LHCN-M2 (cell line): ENCODE measurements at regions not wholly inside any gene's neighbourhood (a gene's known extent, or its start where the extent isn't known, plus 50 kb on each side); places are given as distances from the start of the nearest gene placed in this dataset.

ENCODE experiments used
- DNase-seq: peaks from one replicate; pipeline ENCODE4 v3.0.0-alpha.2; 2012; ENCODE audit warnings: low read depth

DNA sequence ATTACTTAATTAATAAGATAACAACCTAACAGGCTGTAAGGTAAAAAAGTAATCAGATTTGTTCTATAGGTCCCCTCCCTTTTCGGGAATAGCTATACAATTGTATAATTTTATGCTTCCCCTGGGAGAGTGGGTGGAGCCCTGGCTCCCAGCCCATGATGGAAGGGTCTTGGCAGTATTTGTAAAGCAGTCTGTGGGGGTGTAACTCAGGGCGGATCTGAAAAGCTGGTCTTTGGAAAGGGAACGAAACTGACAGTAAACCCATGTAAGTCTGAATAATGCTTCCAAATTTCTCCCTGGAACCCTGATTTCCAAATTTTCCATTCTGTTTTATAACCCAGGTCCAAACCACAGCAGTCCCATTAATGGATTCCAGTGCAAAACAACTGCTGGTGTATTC, 110.4 kb downstream of the DAD1 start:
- DNase-seq = no peak

DNA sequence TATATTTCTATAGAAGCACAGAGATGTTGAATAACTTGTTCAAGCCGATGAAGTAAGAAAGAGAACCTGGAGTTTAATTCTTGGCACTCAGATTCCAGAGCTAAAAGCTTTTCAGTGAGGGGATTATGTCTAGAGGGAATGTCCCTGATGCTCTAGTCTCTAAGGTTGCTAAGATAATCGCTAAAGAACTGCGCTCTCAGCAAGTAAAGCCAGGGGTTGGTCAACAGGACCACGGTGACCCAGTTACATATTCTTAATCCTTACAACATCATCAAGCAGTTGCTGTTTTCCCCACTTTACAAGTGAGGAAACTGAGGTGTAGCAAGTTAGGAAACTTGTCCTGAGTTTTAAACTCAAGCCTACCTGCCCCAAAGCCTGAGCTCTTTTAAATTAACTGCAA, 110.8 kb downstream of the DAD1 start:
- DNase-seq = no peak

DNA sequence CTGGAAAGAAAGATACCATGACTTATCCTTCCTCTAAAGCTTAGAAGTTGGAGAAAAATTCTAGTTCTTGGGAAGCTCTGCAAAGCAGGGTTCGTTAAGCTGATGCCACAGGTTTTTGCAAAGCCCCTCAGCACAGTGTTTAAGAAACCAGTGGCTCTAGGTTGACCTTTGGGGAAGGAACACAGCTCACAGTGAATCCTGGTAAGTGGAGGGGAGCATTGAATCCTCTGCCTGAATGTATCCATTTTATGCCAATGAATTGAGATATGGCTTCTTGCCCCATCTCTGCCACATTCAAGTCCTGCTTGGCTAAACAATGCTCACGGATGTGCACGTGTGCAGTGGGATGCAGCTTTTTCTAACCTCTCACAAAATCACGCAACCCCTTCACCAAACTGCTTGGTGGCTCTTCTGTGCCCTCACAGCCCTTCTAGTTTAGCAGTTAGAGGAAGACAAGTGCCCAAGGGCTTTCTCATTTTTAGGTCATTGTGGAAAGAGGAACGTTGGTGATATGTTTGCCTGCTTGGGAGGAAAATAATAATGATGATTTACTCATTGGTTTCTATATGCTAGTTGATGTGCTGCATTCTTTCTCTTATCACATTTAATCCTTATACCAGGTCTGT, 111.3 kb downstream of the DAD1 start:
- DNase-seq = no peak

DNA sequence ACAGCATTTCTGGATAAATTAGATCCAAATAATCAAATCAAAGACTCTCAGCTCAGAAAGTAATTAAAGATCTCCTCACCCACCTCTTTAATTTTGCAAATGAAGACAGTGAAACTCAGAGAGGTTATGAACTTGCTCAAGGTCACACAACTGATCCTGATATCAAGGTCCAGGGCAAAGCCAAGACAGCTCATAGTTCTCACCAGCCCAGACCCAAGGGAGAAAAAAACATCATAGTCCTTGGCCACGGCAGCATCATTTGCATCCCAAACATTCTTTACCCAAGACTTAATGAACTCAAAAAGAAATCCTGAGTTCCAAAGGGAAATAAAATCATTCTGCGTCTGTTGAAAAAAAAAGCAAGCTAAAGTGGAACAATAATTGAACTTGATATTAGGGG, 112.1 kb downstream of the DAD1 start:
- no peak for DNase-seq

DNA sequence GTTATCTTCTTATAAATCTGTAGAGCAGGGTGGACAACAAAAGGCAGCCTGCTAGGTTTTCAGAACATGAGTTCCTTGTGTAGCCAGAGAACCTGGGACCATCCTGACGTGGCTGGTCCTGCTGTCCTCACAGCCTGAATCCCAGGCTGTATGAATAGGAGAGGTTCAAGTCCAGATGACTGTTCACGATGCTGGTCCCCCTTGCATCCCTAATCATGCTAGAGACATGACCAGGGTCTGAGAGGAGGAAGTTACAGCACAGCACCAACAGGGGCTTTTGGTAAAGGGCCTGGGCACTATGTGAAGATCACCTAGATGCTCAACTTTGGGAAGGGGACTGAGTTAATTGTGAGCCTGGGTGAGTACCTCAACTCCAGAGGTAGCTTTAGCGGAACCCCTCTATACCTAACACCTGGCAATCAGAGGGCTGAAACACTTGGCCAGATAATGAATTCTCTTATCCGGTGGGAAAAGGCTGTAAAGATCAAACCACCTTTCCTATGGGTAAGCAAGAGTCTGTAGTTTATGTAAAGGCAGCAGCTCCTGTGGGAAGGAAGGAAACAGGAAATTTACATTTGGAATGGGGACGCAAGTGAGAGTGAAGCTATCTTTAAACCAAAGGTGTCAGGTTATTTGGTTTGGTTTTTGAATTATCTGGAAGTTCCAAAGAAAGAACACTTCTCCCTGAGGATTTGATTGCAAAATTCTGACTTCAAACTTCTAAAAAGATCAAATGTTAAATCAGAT, 112.8 kb downstream of the DAD1 start:
- no peak for DNase-seq

DNA sequence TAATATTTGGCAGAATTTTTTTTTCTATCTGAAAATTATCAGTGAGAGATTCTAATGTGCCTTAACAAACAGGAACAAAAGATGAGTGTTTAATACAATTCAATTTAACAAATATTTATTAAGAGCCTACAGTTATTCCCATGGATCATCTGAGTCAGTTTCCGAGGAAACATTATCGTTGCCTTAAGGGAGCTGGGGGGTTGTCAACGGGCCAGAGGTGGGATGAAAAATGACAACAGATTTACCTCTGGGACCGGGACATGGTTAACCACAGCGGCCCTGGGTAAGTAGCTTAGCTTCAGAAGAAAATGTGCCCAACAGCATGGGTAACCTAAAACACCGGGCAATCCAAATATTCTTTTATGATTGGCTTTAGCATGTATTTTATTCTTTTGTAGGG, 113.6 kb downstream of the DAD1 start:
- DNase-seq = no peak

DNA sequence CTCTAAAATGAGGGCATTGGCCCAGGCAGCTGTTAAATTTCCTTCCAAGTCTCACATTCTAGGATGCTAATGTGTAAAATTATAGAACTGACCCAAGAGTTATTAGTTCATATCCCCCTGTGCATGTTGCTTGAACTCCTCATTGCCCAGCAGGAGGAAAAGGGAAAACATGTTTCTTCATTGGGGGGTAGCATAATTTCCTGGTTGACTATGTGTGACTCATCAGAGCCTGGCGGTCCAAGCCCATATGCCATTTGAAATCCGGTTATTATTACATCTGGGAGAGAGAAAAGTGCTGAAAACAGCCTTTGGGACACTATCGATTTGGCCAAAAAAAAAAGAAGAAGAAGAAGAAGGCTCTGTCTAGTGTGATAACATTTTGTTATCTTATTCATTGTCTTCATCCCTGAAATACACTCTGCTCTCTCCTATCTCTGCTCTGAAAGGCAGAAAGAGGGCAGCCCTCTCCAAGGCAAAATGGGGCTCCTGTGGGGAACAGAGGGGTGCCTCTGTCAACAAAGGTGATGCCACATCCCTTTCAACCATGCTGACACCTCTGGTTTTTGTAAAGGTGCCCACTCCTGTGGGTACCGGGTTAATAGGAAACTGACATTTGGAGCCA, 114.2 kb downstream of the DAD1 start:
- DNase-seq = peak; percentile 21

DNA sequence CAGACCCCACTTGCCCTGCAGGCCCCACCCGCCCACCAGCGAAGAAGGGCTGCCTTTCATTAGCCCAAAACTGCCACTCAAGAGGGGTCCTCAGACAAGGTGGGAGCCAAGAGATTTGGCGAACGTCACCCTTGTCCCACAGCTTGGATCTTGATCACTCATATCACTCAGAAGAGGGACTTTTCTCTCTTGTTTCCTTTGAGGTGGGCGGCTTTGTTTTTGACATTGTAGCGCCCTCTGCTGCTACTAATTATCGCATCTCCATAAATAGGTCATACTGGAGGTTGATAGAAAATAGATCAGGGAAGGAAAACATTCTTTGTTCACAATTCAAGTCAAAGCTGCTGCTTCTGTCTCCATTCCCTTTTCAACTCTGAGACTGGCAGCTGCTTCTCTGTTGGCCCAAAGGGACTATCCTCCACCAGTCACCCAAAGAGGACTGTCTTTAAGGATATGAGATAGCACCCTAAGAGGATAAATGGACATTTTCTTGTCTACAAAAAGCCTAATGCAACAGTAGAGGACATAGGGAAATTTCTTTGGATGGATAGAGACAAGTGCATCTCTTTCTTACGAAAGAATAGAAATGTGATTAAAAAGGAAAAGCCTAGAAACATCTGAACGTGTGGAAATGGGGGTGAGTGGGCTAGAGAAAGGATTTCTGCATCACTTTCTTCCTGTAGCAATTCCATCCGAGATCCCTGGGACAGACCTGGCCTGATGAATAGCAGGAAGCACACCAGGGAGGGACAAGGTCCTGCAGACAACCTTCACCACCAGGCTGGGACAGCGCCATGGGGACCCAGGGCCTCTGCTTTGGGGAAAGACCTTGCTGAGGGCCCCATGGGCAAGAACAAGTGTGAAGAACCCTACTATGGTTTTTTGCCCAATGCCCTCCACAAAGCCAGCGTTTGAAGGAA, 115.8 kb downstream of the DAD1 start:
- peak; percentile 43 for DNase-seq

DNA sequence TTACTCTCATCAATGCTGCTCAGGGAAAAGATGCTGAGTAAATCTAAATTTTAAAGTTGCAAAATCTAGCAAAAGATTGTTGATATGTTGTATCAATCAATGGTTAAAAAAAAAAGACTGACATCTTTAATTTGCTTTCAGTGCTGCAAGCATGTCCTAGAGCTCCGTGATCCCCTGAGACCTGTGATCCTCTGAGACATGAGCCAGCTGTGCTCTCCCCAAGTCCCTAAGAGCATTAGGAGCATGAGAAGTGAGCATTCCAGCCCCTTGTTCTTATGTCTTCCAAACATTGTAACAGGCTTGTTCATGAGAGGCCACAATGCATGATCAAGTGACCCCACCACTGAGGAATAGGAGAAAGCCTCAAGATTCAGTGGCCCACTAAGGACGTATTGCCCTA, 116.6 kb downstream of the DAD1 start:
- DNase-seq = no peak

DNA sequence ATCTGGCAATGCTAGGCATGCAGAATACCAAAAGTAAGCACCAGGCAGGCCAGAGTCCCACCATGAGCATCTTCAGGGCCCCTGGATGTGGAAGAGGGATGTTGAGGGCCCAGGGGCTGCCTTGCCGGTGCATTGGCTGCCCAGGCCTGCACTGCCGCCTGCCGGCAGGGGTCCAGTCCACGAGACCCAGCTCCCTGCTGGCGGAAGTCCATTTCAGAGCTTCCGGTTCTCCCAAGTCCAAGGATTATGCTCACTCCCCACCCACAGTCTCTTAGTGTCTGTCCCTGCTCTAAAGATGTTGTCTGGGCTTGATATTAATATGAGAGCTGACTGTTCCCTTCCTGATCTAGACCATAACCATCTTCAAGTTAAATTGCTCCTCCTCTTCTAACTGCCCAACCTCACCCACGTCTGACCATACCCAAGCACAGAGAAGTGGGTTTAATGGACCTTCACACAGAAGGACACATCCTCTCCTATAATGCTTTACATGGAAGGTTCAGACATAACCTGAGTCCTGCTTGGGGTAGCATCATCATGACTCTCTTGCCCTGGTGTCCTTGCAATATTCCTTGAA, 117.4 kb downstream of the DAD1 start:
- peak; percentile 39 for DNase-seq

DNA sequence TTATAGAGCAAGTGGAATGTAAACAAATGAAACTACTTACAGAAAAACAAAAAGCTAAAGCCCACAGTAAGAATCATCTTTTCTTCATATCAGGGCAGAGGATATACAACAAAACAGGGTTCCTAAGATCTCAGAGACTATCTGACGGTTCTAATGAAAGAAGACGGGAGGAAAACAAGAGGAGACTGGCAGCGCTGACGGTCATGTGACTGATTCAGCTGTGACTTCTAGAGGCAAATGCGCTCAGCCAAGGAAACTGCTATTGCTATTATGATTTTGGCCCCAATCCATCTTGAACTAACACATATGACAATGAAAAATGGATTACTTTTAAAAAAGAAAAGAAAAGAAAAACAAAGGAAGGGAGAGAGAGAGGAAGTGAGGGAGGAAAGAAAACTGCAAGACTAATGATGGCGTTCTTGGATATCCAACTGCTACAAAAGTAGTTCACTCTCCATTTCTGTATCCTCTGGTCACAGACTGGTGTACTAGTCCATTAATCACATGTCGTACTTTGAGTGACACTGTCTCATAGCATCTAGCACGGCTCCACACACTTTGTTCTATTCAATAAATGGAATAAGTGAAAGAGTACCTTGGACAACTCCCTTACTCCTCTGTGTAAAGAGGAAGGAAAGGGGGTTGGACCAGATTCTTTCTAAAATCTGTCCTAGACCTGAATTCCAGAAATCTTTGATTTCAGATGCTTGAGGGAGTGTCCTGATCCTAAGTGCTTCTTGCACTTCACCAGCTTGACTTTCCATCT, 119.3 kb downstream of the DAD1 start:
- DNase-seq = no peak

DNA sequence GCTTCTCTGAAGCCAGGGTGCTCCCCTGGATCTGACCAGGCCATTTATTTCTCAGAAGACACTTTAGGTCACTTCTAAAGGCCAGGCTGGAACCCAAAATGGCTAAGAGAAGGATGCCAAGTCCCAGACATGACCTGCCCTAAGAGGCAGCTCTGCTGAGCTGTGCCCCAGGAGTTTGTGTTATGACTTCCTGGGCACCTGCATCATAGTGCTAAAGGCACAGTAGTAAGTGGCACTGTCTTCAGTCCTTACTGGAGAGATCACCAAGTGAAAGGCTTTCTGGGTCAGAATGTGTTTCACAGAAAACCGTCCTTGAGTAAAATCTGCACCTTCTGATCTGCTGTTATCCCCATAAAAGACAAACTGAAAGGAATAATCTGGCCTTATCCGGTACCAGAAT, 120.2 kb downstream of the DAD1 start:
- DNase-seq = no peak

DNA sequence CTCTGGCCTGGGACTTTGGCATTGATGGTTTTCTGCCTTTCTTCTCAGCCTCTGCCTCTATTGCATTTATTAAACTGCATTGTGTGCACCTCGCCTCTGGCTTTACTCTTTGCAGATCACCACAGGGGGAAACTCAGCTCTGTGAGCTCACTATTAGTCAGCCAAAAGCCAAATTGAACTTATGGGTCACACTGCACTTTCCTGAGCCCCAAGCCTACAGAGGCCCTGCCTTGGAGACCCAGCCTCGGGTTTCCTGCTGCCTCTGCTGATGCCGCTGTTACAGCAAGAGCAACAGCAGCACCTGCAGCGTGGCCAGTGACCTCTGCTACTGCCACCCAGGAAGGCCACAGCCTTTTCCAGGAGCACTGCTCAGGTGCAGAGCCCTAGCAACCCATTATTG, 122.5 kb downstream of the DAD1 start:
- peak; percentile 36 for DNase-seq

DNA sequence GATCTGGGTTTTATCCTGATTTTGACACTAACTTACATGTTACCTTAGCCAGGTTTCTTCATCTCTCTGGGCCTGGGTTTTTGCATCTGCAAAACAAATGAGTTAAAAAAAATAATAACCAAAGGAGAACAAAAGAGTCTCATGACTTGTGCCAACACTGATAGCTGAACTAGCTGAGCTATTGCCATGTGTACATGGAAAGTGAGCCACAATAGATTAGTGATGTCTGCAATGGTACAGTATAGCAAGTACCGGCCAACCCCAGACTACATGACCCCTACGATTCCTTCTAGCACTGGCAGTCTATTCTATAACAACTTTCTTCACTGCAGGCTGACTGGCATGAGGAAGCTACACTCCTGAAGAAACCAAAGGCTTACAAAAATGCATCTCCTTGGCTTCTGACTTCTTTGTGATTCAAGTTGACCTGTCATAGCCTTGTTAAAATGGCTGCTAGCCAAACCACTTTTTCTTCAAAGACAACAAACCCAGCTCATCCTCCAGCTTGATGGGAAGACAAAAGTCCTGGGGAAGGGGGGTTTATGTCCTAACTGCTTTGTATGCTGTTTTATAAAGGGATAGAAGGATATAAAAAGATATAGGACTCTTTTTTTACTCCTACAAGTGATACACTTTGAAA, 123.7 kb downstream of the DAD1 start:
- peak; percentile 30 for DNase-seq

DNA sequence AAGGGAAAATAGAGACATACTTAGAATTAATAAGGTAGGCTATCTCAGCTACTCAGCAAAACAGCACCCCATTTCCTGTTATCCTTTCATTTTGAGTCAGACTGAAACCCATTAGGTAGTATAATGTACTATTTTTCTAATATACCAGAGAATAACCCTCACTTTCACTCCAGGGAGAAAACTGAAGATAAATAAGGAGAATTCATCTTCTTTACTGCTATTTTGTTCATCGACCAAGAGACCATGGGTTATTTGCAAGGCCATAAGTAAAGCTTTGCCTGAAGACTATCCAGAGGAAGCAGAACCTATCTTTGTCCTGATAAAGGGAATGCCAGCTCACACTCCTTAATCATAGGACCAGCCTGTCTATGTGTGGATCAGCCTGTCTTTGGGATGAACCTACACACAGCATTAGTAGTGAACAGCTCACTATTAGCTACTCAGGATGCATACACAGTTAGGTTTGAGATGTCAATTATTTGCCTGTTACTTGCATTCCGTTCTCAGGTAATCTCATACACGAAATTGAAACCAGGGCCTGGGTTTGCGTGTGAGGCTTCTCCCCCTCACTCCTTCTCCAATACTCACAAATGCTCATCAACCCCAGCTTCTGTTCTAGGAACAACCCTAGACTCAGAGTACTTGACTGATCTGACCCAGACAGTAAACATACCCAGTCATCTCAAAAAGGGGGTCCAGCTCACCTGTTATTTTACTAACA, 124.4 kb downstream of the DAD1 start:
- DNase-seq = no peak

DNA sequence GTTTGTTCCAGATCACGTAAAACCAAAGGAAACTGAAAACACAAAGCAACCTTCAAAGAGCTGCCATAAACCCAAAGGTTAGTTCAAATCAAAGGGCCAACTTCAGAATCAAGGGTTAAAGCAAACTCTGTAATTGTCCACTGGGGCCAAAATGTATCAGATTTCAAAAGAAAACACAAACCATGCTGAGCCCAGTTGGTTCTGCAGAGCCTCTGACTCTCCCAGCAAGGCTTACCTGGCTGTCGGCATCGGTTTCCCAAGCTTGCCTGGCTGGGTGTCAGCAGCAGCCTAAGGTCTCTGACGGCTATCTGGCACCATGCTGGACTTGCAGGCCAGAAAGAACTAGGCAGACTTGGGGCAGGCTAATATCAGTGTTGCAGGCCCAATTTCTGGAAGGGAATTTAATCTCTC, 125.3 kb downstream of the DAD1 start:
- no peak for DNase-seq

DNA sequence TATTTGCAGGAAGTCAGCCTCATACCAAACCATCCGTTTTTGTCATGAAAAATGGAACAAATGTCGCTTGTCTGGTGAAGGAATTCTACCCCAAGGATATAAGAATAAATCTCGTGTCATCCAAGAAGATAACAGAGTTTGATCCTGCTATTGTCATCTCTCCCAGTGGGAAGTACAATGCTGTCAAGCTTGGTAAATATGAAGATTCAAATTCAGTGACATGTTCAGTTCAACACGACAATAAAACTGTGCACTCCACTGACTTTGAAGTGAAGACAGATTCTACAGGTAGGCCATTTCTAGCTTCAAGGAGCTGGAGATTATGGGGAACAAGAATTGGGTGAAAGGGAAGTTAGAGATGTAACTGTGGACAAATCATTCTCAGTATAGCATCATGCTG, 126.1 kb downstream of the DAD1 start:
- no peak for DNase-seq

DNA sequence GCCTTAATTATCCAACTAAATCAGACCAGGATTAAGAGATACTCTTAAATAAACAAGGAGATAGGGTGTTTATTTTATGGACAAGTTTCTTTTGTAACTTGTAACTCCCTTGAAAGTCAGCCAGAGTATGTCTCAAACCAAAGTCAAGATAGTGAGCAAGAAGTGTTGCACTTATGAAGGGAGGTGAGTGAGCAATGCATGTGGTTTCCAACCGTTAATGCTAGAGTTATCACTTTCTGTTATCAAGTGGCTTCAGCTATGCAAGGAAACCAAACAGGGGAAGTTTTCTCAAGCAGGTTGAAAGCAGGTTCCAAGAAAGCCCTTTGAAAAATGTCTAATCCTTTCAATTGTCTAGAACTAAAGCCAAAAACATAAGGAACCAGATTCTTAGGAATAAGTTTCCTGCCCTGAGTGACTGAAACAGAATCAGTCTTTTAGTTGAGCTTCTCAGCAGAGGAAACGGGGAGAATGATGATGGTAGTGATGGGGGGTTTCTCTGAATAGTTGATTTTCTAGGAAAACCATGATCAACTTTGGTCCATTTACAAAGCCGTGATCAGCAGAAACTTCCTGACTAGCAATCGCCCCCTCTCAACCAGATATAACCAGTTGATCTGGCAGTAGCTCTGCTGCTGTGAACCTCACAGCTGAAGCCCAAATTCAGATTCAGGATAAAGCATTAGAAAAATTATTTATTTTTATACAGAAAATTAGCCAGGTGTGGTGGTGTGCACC, 128.4 kb downstream of the DAD1 start:
- DNase-seq = no peak

DNA sequence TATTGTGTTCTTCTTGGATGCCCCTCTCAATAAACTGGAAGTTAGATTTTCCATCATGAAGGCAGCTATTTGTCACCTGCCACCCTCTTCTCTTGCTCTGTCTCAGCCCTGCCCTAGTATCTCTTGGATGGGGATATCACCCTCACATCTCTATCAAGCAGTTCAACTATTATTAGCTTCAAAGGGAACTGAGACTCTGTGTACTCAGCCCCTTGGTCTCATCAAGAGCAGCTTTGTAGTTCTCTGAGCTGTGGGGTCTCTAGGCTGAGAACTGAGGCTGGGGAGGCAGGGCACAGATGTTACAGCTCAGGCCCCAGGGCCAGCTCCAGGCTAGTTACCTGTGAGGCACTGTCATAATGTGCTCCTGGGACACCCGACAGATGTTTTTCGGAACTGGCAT, 130.3 kb downstream of the DAD1 start:
- DNase-seq = no peak
